Right forelimb (tissue), 1 donor: ENCODE measurements at regions not wholly inside any gene's neighbourhood (a gene's known extent, or its start where the extent isn't known, plus 50 kb on each side); places are given as distances from the start of the nearest gene placed in this dataset.

Experiments
- DNase-seq: peaks from one replicate; pipeline ENCODE4 v3.0.0-alpha.2; 2018

- no peak for DNase-seq
Measured at GRCh38 chr16:82357237-82357636, 187.2 kb upstream of the MPHOSPH6 start.

GRCh38 chr16:82350560-82350959, 180.5 kb upstream of the MPHOSPH6 start:
- no peak for DNase-seq

DNA sequence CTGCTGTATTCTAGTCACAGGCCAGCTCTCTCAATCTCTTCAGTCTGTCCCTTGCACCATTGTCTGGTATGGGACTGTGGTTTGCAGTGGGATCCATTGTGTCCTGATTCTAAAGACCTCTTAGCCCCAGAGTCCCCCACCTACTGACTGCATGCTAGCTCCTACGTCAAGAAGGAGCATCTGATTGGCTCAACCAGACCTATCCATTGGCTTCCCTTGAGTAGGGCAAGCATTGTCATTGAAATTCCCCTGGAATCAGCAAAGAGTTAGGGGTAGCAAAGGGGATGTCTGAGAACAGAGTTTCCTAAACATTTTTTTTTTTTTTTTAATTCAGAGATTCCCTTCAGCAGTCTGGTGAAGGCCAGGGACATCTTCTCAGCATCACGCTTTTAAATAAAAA, 175.3 kb upstream of the MPHOSPH6 start:
- no peak for DNase-seq

- no peak for DNase-seq
Measured at GRCh38 chr16:82344157-82344556, 174.1 kb upstream of the MPHOSPH6 start.

- no peak for DNase-seq
Measured at GRCh38 chr16:82341146-82341669, 171.2 kb upstream of the MPHOSPH6 start.

- DNase-seq = no peak
Measured at GRCh38 chr16:82340531-82340930, 170.5 kb upstream of the MPHOSPH6 start.

DNA sequence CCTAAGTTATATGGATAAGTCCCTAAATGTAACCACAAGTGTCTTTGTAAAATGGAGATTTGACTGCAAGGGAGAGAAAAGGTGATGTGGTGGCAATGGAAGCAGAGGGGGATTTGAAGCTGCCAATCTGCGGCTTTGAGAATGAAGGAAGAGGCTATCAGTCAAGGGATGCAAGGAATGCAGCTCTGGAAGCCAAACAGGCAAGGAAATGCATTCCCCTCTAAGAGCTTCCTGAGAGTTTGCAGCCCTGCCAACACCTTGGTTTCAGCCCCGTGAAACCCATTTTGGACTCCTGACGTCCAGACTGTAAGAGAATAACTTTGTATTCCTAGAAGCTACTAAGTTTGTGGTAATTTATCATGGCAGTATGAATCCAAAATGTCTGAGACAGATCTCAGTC, 167.3 kb upstream of the MPHOSPH6 start:
- no peak for DNase-seq

DNA sequence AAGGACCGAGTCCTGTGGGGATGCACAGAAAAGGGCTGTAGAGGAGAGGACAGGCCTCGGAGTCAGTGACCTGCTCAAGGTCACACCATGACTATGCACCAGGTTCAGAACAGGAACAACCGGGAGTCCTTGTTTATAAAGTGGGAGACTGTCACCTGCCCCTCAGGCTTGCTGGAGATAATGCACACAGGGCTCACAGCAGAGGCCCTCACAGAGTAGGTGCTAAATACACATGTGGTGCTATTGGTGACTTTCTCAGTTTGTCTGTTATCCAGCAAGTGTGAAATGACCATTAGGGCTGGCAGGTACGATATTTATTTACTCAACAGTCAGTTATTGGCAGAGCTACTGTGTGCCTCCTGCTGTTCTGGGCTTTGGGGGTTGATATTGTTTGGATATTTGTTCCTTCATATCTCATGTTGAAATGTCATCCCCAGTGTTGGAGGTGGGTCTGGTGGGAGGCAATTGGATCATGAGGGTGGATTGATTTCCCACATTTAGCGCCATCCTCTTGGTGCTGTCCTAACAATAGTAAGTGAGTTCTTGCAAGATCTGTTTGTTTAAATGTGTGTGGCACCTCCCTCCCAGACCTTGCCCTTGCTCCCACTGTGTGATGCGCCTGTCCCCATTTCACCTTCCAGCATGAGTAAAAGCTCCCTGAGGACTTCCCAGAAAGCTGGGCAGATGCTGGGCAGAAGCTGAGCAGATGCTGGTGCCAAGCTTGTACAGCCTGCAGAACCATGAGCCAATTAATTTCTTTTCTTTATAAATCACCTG, 162.1 kb upstream of the MPHOSPH6 start:
- DNase-seq = no peak

- DNase-seq = no peak
Measured at GRCh38 chr16:82331397-82331796, 161.4 kb upstream of the MPHOSPH6 start.

GRCh38 chr16:82329504-82330192, 159.6 kb upstream of the MPHOSPH6 start:
- DNase-seq = no peak

- DNase-seq = no peak
Measured at GRCh38 chr16:82328881-82329469, 159.0 kb upstream of the MPHOSPH6 start.

GRCh38 chr16:82323171-82323570, 153.1 kb upstream of the MPHOSPH6 start:
- no peak for DNase-seq

DNA sequence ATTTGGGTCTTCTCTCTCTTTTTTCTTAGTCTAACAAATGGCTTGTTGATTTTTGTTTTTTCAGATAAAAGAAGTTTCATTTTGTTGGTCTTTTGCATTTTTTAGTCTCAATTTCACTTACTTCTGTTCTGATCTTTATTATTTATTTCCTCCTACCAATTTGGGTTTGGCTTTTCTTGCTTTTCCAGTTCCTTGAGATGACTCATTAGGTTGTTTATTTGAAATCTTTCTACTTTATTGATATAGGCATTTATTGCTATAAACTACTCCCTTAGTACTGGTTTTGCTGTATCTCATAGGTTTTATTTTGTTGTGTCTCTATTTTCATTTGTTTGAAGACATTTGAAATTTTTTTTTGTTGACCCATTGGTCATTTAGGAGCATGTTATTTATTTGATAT, 152.2 kb upstream of the MPHOSPH6 start:
- DNase-seq = no peak

DNA sequence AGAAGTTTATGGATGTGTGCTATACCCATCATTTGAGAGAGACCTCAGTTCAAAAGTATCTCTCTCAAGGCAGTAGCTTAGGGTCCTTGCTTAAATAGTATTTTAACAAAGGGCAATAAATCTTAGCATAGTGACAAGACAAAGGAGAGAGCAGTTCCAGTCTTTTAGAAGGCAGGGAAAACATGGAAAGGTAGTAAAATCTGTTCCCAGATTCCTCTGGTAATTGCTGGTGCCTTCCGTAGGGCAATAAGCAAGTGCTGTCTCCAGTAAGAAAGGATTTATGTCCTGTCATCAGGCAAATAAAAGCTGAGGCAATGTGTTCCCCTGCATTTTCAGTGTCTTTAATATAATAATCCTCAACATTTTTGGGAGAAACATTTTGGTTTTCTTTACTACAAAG, 149.0 kb upstream of the MPHOSPH6 start:
- DNase-seq = no peak

DNA sequence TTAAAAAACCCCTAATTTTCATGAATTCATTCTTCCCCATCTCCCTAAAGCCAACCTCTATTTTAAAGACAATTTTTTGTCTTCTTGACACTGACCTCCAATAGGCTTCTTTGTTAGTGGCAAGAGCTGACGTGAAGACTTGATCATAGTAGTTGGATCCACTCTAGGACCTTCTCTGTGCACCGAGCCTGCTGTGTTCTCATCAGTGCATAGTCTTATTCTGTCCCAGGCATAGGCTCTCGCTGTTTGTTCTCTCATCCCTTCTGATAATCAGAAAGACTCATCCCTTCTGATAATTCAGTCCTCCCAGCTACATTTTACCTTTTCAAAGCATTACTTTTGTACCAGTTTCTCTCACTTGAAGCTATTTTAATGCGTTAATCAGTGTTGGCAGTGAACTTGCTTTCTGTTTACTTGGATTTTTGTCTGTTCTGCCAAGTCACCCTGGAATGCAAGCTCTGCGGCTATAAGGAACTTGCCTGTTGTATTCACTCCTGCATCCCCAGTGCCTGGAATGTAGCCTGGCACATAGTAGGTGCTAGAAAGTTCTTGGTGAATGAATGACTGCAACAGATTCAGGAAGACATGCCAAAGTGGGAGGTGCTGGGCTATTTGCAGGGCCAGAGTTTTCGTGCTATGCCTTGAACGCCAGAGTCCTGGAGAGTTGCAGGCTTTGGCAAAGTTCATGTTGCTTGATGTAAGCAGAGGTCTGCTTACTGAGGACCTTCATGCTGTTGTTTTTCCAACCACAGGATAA, 147.6 kb upstream of the MPHOSPH6 start:
- DNase-seq = no peak

DNA sequence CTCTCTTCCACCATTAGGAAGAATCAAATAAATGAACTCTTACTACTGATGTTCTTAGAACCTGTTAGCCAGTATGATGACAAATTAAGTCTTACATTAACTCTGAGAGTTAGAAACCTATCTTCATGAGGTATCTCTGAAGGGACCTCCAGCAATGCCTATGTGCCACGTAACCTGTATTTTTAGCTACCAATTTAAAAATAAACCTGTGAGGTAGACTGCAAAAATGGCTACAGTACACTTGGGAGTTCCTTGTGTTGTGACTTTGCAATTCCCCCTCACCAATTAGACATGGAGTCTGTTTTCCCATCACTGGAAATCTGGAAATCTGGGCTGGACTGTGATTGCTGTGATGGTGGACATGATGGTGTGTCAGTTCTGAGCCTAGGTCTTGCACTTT, 143.7 kb upstream of the MPHOSPH6 start:
- DNase-seq = no peak

GRCh38 chr16:82311528-82311927, 141.5 kb upstream of the MPHOSPH6 start:
- no peak for DNase-seq

- DNase-seq = no peak
Measured at GRCh38 chr16:82302042-82302727, 132.2 kb upstream of the MPHOSPH6 start.

DNA sequence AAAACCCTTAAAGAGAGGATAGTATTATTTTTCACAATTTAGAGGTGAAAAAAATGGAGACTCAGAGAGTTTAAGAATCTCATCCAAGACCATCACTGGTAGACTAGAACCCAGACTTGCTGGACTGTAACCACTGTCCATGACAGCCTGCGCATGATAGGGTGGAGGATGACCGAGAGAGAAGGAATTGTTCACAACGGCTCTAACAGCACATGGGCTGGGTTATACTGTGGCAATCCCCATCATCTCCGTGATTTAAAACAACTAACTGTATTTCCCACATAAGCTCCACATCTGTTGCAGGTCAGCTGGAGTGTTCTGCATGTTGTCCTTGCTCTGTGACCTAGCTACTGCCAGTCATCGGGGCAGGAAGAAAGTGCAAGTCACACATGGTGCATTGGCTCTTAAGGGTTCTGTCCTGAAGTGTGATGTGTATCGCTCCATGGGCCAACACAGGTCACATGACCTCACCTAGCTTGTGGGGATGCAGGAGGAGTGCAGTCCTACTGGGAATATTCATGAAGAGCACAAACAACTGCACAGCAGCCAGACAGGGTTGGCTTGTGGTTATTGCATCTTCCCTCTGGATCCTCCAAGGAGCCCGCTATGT, 131.2 kb upstream of the MPHOSPH6 start:
- no peak for DNase-seq

GRCh38 chr16:82300374-82300951, 130.4 kb upstream of the MPHOSPH6 start:
- DNase-seq = no peak

DNA sequence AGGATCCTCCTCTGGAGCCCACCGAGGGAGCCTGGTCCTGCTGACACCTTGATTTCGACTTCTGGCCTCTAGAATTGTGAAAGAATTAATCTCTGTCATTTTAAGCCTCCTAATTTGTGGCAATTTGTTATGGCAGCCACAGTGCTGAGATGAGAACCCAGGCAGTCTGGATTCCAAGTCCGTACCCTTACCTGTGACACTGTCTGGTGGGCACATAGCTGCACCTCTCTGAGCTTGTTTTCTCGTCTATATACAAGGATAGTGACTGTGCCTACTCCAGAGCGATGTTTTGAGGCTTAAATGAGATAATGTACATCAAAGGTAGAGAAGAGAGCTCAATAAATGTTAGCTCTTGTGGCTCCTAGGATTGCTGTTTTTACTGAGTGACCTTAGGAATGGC, 128.4 kb upstream of the MPHOSPH6 start:
- DNase-seq = no peak
